ENCODE measurements at regions not wholly inside any gene's neighbourhood (a gene's known extent, or its start where the extent isn't known, plus 50 kb on each side); places are given as distances from the start of the nearest gene placed in this dataset.

DNA sequence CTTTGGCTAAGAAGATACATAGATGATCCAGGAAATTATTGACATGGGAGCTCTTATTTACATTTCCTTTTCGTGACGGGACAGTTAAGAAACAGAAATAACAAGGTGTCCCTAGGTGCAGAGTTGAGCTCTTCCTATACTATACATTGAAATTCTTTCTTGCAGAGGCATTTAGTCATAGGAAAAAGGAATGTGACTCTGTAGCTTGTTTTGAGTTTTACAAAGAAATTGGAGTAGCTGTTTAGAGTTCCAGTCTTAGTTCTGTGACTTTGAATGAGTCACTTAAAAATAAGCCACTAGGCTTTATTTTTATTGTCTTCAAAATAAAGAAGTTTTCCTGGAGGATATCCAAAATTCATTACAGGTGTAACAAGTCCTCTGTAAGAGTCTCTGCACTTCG lies 723.5 kb upstream of the SGO1 start:
- TF ChIP-seq NR2C2 (CRISPR knock-in tag; IDR thresholded peaks at IDR 0.05) (no peak), KAT7 (CRISPR knock-in tag; IDR thresholded peaks at IDR 0.05; ENCODE audit: borderline replicate concordance) (no peak), ATF1 (CRISPR knock-in tag; IDR thresholded peaks at IDR 0.05) (no peak), E2F1 (CRISPR knock-in tag; IDR thresholded peaks at IDR 0.05) (no peak), CREM (CRISPR knock-in tag; IDR thresholded peaks at IDR 0.05) (no peak), SOX15 (CRISPR knock-in tag; IDR thresholded peaks at IDR 0.05) (no peak), ELF4 (CRISPR knock-in tag; IDR thresholded peaks at IDR 0.05; ENCODE audit: low read depth) (no peak), FOXJ3 (CRISPR knock-in tag; IDR thresholded peaks at IDR 0.05; ENCODE audit: borderline replicate concordance) (no peak)
- TF ChIP-seq, protein P1, sequence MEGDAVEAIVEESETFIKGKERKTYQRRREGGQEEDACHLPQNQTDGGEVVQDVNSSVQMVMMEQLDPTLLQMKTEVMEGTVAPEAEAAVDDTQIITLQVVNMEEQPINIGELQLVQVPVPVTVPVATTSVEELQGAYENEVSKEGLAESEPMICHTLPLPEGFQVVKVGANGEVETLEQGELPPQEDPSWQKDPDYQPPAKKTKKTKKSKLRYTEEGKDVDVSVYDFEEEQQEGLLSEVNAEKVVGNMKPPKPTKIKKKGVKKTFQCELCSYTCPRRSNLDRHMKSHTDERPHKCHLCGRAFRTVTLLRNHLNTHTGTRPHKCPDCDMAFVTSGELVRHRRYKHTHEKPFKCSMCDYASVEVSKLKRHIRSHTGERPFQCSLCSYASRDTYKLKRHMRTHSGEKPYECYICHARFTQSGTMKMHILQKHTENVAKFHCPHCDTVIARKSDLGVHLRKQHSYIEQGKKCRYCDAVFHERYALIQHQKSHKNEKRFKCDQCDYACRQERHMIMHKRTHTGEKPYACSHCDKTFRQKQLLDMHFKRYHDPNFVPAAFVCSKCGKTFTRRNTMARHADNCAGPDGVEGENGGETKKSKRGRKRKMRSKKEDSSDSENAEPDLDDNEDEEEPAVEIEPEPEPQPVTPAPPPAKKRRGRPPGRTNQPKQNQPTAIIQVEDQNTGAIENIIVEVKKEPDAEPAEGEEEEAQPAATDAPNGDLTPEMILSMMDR (IDR thresholded peaks at IDR 0.05): no peak
- TF ChIP-seq, protein P2, sequence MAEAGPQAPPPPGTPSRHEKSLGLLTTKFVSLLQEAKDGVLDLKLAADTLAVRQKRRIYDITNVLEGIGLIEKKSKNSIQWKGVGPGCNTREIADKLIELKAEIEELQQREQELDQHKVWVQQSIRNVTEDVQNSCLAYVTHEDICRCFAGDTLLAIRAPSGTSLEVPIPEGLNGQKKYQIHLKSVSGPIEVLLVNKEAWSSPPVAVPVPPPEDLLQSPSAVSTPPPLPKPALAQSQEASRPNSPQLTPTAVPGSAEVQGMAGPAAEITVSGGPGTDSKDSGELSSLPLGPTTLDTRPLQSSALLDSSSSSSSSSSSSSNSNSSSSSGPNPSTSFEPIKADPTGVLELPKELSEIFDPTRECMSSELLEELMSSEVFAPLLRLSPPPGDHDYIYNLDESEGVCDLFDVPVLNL (CRISPR knock-in tag; IDR thresholded peaks at IDR 0.05; ENCODE audit: borderline replicate concordance, low read depth): no peak
- TF ChIP-seq, protein P3, sequence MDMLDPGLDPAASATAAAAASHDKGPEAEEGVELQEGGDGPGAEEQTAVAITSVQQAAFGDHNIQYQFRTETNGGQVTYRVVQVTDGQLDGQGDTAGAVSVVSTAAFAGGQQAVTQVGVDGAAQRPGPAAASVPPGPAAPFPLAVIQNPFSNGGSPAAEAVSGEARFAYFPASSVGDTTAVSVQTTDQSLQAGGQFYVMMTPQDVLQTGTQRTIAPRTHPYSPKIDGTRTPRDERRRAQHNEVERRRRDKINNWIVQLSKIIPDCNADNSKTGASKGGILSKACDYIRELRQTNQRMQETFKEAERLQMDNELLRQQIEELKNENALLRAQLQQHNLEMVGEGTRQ (CRISPR knock-in tag; IDR thresholded peaks at IDR 0.05): no peak
